ENCODE measurements at regions not wholly inside any gene's neighbourhood (a gene's known extent, or its start where the extent isn't known, plus 50 kb on each side); places are given as distances from the start of the nearest gene placed in this dataset.

GRCh38 chr13:38415233-38415632, 65.6 kb downstream of the UFM1 start:
- H3K4me2 ChIP-seq (ENCODE audit: low read depth, low read length, poor library complexity, severe bottlenecking): no peak overlapping the region
- no peak overlapping the region for H2AFZ ChIP-seq (ENCODE audit: low read depth, low read length, severe bottlenecking)
- no peak overlapping the region for H3K4me3 ChIP-seq (ENCODE audit: insufficient read depth, low read length, poor library complexity, severe bottlenecking)
- no peaks in the 10 kb centered on the region for H3K9me2 ChIP-seq (replicated peaks; ENCODE audit: insufficient read depth, low read length)
- H3K36me3 ChIP-seq (ENCODE audit: low read length): no peaks in the 10 kb centered on the region
- H4K20me1 ChIP-seq (ENCODE audit: low read depth, low read length): no peaks in the 10 kb centered on the region
- no peak overlapping the region for H3K9ac ChIP-seq (ENCODE audit: low read length)
- H3F3A ChIP-seq (ENCODE audit: insufficient read depth): no peaks in the 10 kb centered on the region
- no peaks in the 10 kb centered on the region for H3K79me2 ChIP-seq (ENCODE audit: insufficient read depth, low read length)
- TF ChIP-seq, protein P1, sequence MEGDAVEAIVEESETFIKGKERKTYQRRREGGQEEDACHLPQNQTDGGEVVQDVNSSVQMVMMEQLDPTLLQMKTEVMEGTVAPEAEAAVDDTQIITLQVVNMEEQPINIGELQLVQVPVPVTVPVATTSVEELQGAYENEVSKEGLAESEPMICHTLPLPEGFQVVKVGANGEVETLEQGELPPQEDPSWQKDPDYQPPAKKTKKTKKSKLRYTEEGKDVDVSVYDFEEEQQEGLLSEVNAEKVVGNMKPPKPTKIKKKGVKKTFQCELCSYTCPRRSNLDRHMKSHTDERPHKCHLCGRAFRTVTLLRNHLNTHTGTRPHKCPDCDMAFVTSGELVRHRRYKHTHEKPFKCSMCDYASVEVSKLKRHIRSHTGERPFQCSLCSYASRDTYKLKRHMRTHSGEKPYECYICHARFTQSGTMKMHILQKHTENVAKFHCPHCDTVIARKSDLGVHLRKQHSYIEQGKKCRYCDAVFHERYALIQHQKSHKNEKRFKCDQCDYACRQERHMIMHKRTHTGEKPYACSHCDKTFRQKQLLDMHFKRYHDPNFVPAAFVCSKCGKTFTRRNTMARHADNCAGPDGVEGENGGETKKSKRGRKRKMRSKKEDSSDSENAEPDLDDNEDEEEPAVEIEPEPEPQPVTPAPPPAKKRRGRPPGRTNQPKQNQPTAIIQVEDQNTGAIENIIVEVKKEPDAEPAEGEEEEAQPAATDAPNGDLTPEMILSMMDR (IDR thresholded peaks at IDR 0.05; ENCODE audit: insufficient read depth, low read length, poor library complexity, severe bottlenecking): no peak
- no peak for TF ChIP-seq EZH2phosphoT487 (conservative IDR thresholded peaks at IDR 0.05; ENCODE audit: low read length)
- no peaks in the 10 kb centered on the region for H3K9me3 ChIP-seq (ENCODE audit: insufficient read depth, low read length)
- no peak overlapping the region for H3K27ac ChIP-seq (ENCODE audit: low read depth, low read length)
- no peaks in the 10 kb centered on the region for H3K27me3 ChIP-seq (ENCODE audit: low read length)

DNA sequence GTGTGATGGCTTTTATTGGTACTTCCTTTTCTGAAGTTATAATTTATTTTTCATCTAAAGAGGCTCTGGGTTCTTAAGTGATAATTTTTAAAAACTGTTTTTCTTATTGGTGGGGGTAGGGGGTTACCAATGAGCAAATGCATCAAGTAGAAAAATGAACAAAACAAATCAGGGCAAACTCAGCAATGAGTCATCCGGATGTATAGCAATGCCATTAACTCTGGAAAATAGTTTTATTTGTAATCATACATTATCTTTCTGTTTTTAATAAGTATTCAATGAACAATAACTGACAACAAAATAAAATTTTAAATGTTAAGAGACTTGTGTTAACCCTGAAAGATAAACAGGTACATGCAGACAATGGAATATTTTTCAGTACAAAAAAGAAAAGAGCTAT, 67.6 kb downstream of the UFM1 start:
- H3K79me2 ChIP-seq (ENCODE audit: insufficient read depth, low read length): no peaks in the 10 kb centered on the region
- no peak overlapping the region for H3K27ac ChIP-seq (ENCODE audit: low read depth, low read length)
- H3K36me3 ChIP-seq (ENCODE audit: low read length): no peaks in the 10 kb centered on the region
- H3K9me3 ChIP-seq (ENCODE audit: insufficient read depth, low read length): no peaks in the 10 kb centered on the region
- H3K9me2 ChIP-seq (replicated peaks; ENCODE audit: insufficient read depth, low read length): no peaks in the 10 kb centered on the region
- H3K9ac ChIP-seq (ENCODE audit: low read length): no peak overlapping the region
- no peak overlapping the region for H3K4me2 ChIP-seq (ENCODE audit: low read depth, low read length, poor library complexity, severe bottlenecking)
- H3F3A ChIP-seq (ENCODE audit: insufficient read depth): no peaks in the 10 kb centered on the region
- TF ChIP-seq, protein P1 (IDR thresholded peaks at IDR 0.05; ENCODE audit: insufficient read depth, low read length, poor library complexity, severe bottlenecking): no peak
- no peak for TF ChIP-seq EZH2phosphoT487 (conservative IDR thresholded peaks at IDR 0.05; ENCODE audit: low read length)
- H2AFZ ChIP-seq (ENCODE audit: low read depth, low read length, severe bottlenecking): no peak overlapping the region
- no peaks in the 10 kb centered on the region for H4K20me1 ChIP-seq (ENCODE audit: low read depth, low read length)
- no peaks in the 10 kb centered on the region for H3K27me3 ChIP-seq (ENCODE audit: low read length)
- H3K4me3 ChIP-seq (ENCODE audit: insufficient read depth, low read length, poor library complexity, severe bottlenecking): no peak overlapping the region

GRCh38 chr13:38417727-38418126, 68.1 kb downstream of the UFM1 start:
- Histone ChIP-seq H3K36me3 (ENCODE audit: low read length) (no peaks in the 10 kb centered on the region), H3K4me3 (ENCODE audit: insufficient read depth, low read length, poor library complexity, severe bottlenecking) (no peak overlapping the region), H2AFZ (ENCODE audit: low read depth, low read length, severe bottlenecking) (no peak overlapping the region), H3F3A (ENCODE audit: insufficient read depth) (no peaks in the 10 kb centered on the region), H3K4me2 (ENCODE audit: low read depth, low read length, poor library complexity, severe bottlenecking) (no peak overlapping the region), H3K9me2 (replicated peaks; ENCODE audit: insufficient read depth, low read length) (no peaks in the 10 kb centered on the region), H3K27me3 (ENCODE audit: low read length) (no peaks in the 10 kb centered on the region), H3K27ac (ENCODE audit: low read depth, low read length) (no peak overlapping the region), H3K9ac (ENCODE audit: low read length) (no peak overlapping the region), H3K9me3 (ENCODE audit: insufficient read depth, low read length) (no peaks in the 10 kb centered on the region), H4K20me1 (ENCODE audit: low read depth, low read length) (no peaks in the 10 kb centered on the region), H3K79me2 (ENCODE audit: insufficient read depth, low read length) (no peaks in the 10 kb centered on the region)
- TF ChIP-seq EZH2phosphoT487 (conservative IDR thresholded peaks at IDR 0.05; ENCODE audit: low read length): no peak
- TF ChIP-seq, protein P1 (IDR thresholded peaks at IDR 0.05; ENCODE audit: insufficient read depth, low read length, poor library complexity, severe bottlenecking): no peak

Data from SU-DHL-6 (cell line).